OCI-LY1 (cell line): ENCODE measurements at regions not wholly inside any gene's neighbourhood (a gene's known extent, or its start where the extent isn't known, plus 50 kb on each side); places are given as distances from the start of the nearest gene placed in this dataset.

Experiments used
- EZH2 ChIP-seq: fragments of 200-600 bp; sonication (generic), shearing (Covaris generic); IDR thresholded peaks from 2 replicates; pipeline ENCODE4 v1.8.0; 2017; ENCODE audit warnings: borderline replicate concordance, mixed run types, mild to moderate bottlenecking, antibody characterized with exemption, low read length, moderate library complexity, mixed read lengths
- TF ChIP-seq, protein P1 (sequence below): fragments of 200-600 bp; sonication (generic), shearing (Covaris generic); IDR thresholded peaks from 2 replicates; pipeline ENCODE4 v1.5.1; 2017; ENCODE audit warnings: mild to moderate bottlenecking, antibody characterized with exemption, low read length, moderate library complexity, mixed read lengths

DNA sequence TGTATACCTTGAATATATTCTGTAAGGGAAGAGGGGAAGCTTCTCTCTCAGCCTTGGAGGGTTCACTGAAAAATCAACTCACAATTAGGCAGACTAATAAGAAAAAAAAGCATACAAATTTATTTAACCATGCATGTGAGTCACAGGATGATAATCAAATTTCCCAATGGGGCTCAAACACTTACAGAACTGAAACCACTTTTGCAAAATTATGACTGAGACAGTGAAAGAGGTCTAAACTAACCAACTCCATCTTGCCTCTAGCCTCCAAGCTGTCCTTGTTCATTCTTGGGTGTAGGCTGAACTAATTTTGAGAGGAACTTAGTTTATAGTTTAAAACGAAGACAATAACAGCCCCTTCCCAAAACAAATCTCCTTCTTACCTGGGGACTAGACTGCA lies 618.3 kb upstream of the AUTS2 start:
- TF ChIP-seq, protein P1, sequence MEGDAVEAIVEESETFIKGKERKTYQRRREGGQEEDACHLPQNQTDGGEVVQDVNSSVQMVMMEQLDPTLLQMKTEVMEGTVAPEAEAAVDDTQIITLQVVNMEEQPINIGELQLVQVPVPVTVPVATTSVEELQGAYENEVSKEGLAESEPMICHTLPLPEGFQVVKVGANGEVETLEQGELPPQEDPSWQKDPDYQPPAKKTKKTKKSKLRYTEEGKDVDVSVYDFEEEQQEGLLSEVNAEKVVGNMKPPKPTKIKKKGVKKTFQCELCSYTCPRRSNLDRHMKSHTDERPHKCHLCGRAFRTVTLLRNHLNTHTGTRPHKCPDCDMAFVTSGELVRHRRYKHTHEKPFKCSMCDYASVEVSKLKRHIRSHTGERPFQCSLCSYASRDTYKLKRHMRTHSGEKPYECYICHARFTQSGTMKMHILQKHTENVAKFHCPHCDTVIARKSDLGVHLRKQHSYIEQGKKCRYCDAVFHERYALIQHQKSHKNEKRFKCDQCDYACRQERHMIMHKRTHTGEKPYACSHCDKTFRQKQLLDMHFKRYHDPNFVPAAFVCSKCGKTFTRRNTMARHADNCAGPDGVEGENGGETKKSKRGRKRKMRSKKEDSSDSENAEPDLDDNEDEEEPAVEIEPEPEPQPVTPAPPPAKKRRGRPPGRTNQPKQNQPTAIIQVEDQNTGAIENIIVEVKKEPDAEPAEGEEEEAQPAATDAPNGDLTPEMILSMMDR: no peak
- no peak for TF ChIP-seq EZH2
